Testis (tissue), 2 donors: ENCODE measurements at regions not wholly inside any gene's neighbourhood (a gene's known extent, or its start where the extent isn't known, plus 50 kb on each side); places are given as distances from the start of the nearest gene placed in this dataset.

Experiments used
- DNase-seq: peaks from one replicate; pipeline ENCODE4 v3.0.0-alpha.2; 2019
- H3K27ac ChIP-seq, 2 donors: fragments of 200-600 bp; sonication (generic); one replicate each; pipeline ENCODE4 v1.5.1; 2019
- H3K27me3 ChIP-seq: fragments of 200-600 bp; sonication (generic); one replicate; pipeline ENCODE4 v1.5.1; 2019
- H3K36me3 ChIP-seq: fragments of 200-600 bp; sonication (generic); one replicate; pipeline ENCODE4 v1.5.1; 2017; ENCODE audit warnings: low read depth; ENCODE audit errors: missing control alignments
- H3K4me1 ChIP-seq: fragments of 200-600 bp; sonication (generic); one replicate; pipeline ENCODE4 v1.5.1; 2019
- H3K4me3 ChIP-seq, 2 donors: fragments of 200-600 bp; sonication (generic); one replicate each; pipeline ENCODE4 v1.5.1; 2017 to 2019
- H3K9me3 ChIP-seq: fragments of 200-600 bp; sonication (generic); one replicate; pipeline ENCODE4 v1.5.1; 2017
- CTCF ChIP-seq, 3 experiments: fragments of 450-650 bp in 2 of 3; fragments of 200-600 bp in 1 of 3; sonication (generic) in 1 of 3; IDR thresholded peaks; one replicate each; pipeline ENCODE4 v1.5.1; 2016 to 2019; ENCODE audit warnings: antibody characterized with exemption in 3 of 3, mild to moderate bottlenecking in 2 of 3, moderate library complexity in 1 of 3
- POLR2A ChIP-seq: fragments of 450-650 bp; IDR thresholded peaks from one replicate; pipeline ENCODE4 v1.6.1; 2017; ENCODE audit warnings: antibody characterized with exemption, mild to moderate bottlenecking, moderate library complexity
- WGBS, 2 donors: methylation state at CpG; one replicate each; pipeline ENCODE4 v1.1.5; 2018; 5-methylcytosine and 5-hydroxymethylcytosine counted together
- intact Hi-C: fragments of 100-400 bp; cut with DNase I; formaldehyde crosslinking; loops from one replicate; pipeline ENCODE4 v1.15.1; 2023; ENCODE audit warnings: low total_unique reads

DNA sequence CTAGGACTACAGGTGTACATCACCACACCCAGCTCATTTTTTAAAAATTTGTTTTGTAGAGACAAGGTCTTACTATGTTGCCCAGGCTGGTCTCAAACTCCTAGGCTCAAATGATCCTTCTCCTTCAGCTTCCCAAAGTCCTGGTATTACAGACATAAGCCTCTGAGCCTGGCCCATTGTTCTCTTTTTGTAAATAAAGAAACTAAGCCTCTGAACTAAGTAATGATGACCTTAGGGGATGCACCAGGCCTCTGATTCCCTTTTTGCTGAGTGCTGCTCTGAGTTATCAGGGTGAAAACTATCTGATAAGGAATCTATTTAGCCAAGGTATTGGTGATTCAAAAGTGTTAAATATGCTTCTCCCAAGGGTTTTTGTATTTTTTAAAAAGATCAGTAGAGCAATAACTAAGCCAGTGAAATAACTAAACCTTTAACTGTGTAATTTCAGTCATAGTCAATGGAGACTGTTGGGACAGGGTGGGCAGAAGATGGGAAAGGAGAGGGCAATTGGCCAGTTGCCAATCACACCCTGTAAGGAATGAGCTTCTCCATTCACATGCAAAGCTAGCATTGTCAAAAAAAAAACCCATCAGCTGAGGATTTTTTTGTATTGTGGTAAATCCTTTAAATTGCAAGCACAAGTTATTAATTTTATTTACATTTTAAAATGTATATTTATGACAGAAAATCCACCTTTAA lies 194.8 kb upstream of the PFN2 start:
- no peaks in the 10 kb centered on the region for H3K4me1 ChIP-seq
- no peak overlapping the region for H3K4me3 ChIP-seq
- no peak for TF ChIP-seq CTCF (IDR thresholded peaks at IDR 0.05)
- no peak for TF ChIP-seq POLR2A
- H3K9me3 ChIP-seq = no peaks in the 10 kb centered on the region
- intact Hi-C loops = no loop called here
- no peaks in the 10 kb centered on the region for H3K36me3 ChIP-seq
- H3K27ac ChIP-seq = no peak overlapping the region
- H3K27me3 ChIP-seq = no peaks in the 10 kb centered on the region
- DNase-seq = no peak

DNA sequence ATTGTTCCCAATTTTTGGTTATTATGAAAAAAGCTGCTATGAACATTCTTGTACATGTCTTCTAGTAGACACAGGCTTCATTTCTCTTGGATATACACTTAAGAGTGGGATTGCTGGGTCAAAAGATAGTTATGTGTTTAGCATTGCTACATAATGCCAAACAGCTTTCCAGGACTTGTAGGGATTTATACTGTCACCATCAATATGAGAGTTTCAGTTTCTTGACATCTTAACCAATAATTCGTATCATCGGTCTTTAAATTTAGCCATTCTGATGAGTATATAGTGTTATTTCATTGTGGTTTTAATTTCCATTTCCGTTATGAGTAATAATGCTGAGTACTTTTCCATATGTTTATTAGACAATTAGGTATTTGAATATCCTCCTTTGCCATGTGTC lies 190.3 kb upstream of the PFN2 start:
- intact Hi-C loops = no loop called here
- H3K36me3 ChIP-seq = no peaks in the 10 kb centered on the region
- H3K9me3 ChIP-seq = no peaks in the 10 kb centered on the region
- no peak overlapping the region for H3K27ac ChIP-seq
- H3K27me3 ChIP-seq = no peaks in the 10 kb centered on the region
- 88 to 98% methylated on average over 3 of the region's 3 CpGs for WGBS, 2 donors
- TF ChIP-seq CTCF (IDR thresholded peaks at IDR 0.05) (no peak), POLR2A (no peak)
- H3K4me3 ChIP-seq = no peak overlapping the region
- no peaks in the 10 kb centered on the region for H3K4me1 ChIP-seq
- no peak for DNase-seq

- 75 to 89% methylated on average over 3 of the region's 3 CpGs for WGBS, 2 donors
- Histone ChIP-seq H3K27ac (no peak overlapping the region), H3K36me3 (no peaks in the 10 kb centered on the region), H3K4me3 (no peak overlapping the region), H3K9me3 (no peaks in the 10 kb centered on the region), H3K4me1 (no peaks in the 10 kb centered on the region), H3K27me3 (no peaks in the 10 kb centered on the region)
- TF ChIP-seq POLR2A (no peak), CTCF (IDR thresholded peaks at IDR 0.05) (no peak)
- no peak for DNase-seq
- intact Hi-C loops = no loop called here
Observed at GRCh38 chr3:150158943-150159625, 188.4 kb upstream of the PFN2 start.

DNA sequence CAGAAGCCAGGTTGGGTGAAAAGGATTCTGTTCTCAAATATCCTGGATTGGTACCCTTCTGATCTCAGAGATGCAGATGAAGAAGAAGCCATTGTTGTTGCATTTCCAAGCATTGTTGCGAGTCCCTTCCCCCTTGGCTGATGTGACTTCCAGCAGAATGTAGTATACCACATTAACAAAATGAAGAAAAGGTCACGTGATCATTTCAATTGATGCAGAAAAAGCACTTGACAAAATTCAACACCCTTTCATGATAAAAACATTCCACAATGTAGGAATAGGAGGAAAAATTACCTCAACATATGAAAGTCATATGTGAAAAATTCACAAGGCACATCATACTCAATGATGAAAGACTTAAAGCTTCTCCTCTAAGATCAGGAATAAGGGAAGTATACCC lies 181.9 kb upstream of the PFN2 start:
- no peak for DNase-seq
- WGBS, 2 donors = 87 to 96% methylated on average over 2 of the region's 2 CpGs
- H3K36me3 ChIP-seq = no peaks in the 10 kb centered on the region
- H3K27me3 ChIP-seq = no peaks in the 10 kb centered on the region
- no peak overlapping the region for H3K27ac ChIP-seq
- H3K4me3 ChIP-seq = no peak overlapping the region
- H3K4me1 ChIP-seq = peaks cover 1% of the 10 kb centered on the region
- intact Hi-C loops = no loop called here
- TF ChIP-seq CTCF (IDR thresholded peaks at IDR 0.05) (no peak), POLR2A (no peak)
- no peaks in the 10 kb centered on the region for H3K9me3 ChIP-seq

DNA sequence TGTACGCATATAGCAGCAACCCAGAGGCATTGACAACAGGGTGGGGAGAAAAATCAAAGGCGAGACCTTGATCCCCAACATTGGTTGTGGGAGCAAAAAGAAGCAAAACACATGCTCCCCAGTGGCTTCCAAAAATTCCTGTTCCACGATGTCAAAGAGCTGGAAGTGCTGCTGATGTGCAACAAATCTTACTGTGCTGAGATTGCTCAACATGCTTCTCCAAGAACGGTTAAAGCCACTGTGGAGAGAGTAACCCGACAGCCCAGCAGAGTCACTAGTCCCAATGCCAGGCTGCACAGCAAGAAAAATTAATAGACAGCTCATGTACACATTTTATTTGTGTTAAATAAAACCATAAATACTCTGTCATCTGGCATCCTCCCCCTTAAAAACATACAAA lies 179.9 kb upstream of the PFN2 start:
- Histone ChIP-seq H3K36me3 (no peaks in the 10 kb centered on the region), H3K27ac (no peak overlapping the region), H3K9me3 (no peaks in the 10 kb centered on the region), H3K4me1 (peaks cover 7% of the 10 kb centered on the region), H3K27me3 (no peaks in the 10 kb centered on the region), H3K4me3 (no peak overlapping the region)
- no peak for DNase-seq
- WGBS, 2 donors = 89 to 93% methylated on average over 5 of the region's 5 CpGs
- intact Hi-C loops = no loop called here
- TF ChIP-seq CTCF (IDR thresholded peaks at IDR 0.05) (no peak), POLR2A (no peak)
